ENCODE measurements at regions not wholly inside any gene's neighbourhood (a gene's known extent, or its start where the extent isn't known, plus 50 kb on each side); places are given as distances from the start of the nearest gene placed in this dataset.

- no peak for TF ChIP-seq CTCF (optimal IDR thresholded peaks at IDR 0.05 in 1 of 3, IDR thresholded peaks at IDR 0.05 in 1 of 3, conservative IDR thresholded peaks at IDR 0.05 in 1 of 3; ENCODE audit: extremely low read depth in 1 of 3, insufficient read depth in 2 of 3, low read length in 3 of 3)
- TF ChIP-seq EZH2 (IDR thresholded peaks at IDR 0.05; ENCODE audit: low read length): no peak
Measured at GRCh38 chr3:34851137-34851536, 788.2 kb upstream of the ARPP21 start.

Data from keratinocyte (primary cell).